IPS-NIHi7 (cell line): ENCODE measurements at regions not wholly inside any gene's neighbourhood (a gene's known extent, or its start where the extent isn't known, plus 50 kb on each side); places are given as distances from the start of the nearest gene placed in this dataset.
"Not testable (repeated sequence)": the region's sequence is repeated elsewhere in the genome, so short reads cannot be mapped to it uniquely, and the experiment has no call there.

Experiments
- DNase-seq: peaks from one replicate; pipeline ENCODE4 v3.0.0; 2012; ENCODE audit warnings: mixed read lengths; ENCODE audit errors: extremely low spot score

DNA sequence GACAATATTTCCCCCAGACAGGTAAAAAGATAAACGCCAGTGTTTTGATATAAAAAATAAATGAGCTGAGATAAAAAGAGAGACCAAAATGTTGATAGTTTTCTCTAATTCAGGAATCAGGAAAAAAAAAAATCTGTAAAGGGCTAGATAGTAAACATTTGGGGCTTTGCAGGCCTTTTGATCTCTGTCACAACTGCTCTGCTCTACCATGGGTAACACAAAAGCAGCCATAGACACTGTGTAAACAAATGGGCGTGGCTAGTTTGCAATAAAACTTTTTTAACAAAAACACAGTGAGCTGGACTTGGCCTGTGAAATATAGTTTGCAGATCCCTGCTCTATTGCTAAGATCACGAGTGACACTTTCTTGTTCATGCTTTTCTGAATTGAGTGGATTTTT lies 219.1 kb upstream of the STXBP5 start:
- peak; percentile 11 for DNase-seq

GRCh38 chr6:146985966-146986365 lies 218.3 kb upstream of the STXBP5 start:
- DNase-seq: no peak

GRCh38 chr6:146987938-146988337 lies 216.3 kb upstream of the STXBP5 start:
- DNase-seq: not testable (repeated sequence)

- no peak for DNase-seq
These were observed 214.4 kb upstream of the STXBP5 start for GRCh38 chr6:146989860-146990259.

GRCh38 chr6:146990284-146990683 lies 213.9 kb upstream of the STXBP5 start:
- DNase-seq: no peak

DNA sequence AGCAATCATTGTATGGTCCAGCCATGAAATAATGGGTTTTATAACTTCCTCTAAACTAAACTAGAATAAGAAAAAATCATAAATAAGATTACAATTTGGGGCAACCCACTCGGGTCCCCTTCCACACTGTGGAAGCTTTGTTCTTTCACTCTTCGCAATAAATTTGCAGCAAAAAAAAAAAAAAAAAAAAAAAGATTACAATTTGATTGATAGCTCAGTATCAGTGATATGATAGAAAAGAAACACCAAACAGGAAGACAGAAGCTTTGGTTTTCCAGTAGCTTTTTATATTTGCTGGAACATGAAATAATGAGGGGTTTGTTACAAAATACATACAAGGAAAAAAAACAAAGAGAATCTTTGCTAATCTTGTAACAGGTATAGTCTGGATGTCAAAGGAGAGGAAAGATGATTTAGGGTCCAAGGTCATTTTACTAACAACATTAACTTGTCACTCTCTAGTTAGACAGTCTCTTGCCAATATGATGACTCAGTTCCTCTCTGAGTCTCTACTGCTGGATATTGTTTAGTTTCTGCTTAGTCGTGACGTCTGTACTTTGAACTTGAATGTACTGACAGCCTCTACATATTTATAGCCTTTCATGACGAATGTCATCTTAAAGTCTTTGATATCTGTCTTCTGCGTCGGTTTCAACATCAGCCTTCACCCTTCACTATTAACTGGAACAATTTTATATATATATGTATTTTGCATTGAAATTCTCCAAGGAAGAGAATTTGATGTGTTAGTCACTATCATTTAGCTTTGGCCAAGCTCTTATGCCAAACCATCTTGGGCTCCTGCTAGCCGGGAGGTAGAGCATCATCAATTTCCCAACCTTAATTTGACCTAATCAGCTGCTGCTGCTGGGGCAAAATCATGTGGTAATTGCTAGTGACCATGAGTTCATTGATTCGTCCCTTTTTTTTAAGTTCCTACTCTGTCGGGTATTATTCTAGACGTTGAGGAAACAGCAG lies 213.1 kb upstream of the STXBP5 start:
- no peak for DNase-seq

GRCh38 chr6:146997062-146997461 lies 207.2 kb upstream of the STXBP5 start:
- no peak for DNase-seq

DNA sequence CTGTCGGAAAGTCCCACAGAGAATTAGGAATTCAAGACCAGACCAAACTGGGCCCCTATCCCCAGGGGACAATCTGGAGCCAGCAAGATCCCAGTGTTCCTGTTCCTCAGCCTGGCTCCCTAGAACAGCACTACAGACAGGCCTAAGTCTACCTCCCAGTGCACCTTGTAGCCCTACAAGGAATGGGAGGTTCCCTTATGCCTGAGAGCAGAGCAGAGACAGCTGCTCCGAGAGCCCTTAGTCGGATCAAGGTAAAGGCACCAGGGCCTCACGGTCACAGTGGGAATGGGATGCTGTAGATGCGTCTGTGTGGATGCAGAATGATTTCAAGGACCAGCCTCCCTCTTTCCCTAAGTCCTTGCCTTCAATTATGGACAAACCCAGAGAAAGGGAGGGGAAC lies 204.5 kb upstream of the STXBP5 start:
- no peak for DNase-seq

DNA sequence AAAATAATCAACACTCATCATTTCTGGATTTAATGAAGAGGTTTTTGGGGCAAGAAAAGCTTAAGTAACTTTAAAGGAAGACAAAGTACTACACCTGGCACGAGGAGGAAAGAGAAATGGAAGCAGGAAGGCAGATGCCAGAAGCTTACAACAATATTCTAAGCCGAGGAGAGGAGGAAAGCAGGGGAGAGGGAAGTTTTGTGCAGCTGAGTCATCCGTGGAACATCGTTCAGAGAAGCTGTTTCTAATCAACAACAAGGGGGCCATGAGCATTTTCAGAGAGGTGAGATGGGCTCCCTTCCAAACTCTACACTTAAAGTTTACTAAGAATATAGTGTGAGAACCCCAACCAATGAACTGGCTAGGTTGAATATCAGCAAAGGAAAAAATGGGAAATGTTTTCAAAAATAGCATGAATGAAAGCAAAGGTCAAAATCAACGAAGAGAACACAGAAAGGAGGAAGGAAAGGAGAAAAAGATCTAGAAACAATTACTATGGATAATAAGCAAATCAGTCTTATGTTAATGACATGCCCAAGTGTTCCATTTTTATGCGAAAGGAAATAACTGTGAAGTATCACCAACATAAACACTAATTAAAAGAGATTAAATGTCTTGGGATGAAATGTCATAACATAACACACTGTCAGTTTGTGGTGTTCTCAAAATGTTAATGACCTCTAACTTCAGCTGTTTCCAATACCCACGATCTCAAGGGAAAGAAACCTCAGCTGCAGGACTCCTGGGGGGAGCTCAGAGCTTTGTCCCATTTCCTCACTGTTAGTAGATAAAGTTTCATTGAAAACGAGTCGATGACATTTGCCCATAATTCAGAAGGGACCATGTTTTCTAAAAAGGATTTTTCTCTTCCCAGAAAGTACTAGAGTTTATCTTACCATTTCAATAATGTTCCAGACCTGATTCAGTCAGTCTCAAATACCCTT lies 203.4 kb upstream of the STXBP5 start:
- DNase-seq: no peak

DNA sequence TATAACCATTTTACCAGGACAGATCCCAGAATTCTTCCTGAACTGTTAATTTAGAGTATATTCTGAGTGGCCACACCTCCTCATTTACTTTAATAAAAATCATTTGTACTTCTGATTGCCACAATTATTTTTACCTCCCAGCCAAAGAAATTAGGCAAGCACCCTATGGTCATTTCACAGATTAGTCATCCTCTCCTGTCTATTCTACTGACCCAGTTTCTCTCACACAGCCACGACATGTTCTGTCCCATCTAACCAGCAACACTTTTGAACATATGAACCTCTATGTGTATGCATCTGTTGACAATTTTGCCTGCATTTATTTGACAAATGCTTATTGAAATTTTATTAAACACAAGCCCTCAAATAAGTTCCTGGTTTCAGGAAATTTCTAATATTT lies 202.6 kb upstream of the STXBP5 start:
- DNase-seq: no peak

DNA sequence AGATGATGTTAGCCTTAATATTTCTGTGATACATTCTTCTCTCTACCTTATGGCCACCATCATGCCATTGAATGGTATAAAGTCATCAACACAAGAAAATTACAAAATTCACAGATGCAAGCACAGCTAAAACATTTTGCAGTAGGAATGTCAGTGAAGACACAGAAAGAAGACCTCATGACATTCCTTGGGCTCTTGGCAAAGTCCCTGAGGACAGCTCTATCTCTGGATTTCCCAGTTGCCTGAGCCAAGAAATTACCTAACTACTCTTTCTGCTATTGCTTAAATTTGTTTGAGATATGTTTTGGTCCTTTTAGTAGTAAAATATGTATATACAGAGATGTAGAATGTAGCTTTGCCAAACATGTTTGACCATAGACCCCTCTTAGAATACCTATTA lies 201.0 kb upstream of the STXBP5 start:
- no peak for DNase-seq

DNA sequence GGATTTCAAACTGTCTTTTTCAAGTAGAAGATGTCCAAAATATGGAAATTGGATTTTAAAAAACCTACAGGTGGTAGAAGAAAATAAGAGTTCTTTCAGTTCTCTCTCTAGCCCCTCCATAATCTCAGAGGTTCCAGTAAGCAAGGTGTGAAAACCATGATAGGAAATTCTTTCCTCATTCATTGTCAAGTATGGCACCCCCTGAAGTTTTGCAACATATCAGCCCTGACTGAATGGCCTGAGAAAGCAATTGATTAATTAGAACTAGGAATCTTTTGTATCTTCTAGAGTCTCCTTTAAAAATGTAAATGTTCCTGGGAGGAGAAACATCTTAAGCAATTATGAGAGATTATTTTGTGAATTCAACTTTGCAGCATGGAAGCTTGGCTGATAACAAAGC lies 198.7 kb upstream of the STXBP5 start:
- DNase-seq: peak; percentile 15

- DNase-seq: no peak
These were observed 196.8 kb upstream of the STXBP5 start for GRCh38 chr6:147007441-147007840.

- no peak for DNase-seq
These were observed 194.9 kb upstream of the STXBP5 start for GRCh38 chr6:147009358-147009757.

- no peak for DNase-seq
These were observed 188.5 kb upstream of the STXBP5 start for GRCh38 chr6:147015674-147016073.

GRCh38 chr6:147016440-147016839 lies 187.8 kb upstream of the STXBP5 start:
- no peak for DNase-seq

DNA sequence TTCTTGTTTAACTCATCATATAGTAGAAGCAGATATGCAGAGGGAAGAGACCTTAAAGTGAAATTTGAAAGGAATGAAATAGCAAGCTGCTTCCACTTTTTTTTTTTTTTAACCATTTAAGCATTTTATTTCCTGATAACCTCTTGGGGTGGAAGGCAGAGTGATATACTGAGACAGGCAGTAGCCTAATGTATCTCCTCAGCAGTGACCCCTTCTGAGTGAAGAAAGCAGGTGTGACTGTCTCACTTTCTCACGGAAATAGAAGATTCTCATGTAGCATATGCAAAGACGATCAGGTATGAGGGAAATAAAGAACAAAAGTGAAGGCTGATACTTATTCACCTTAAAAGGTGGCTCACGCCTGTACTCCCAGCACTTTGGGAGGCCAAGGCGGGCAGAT lies 187.1 kb upstream of the STXBP5 start:
- no peak for DNase-seq

DNA sequence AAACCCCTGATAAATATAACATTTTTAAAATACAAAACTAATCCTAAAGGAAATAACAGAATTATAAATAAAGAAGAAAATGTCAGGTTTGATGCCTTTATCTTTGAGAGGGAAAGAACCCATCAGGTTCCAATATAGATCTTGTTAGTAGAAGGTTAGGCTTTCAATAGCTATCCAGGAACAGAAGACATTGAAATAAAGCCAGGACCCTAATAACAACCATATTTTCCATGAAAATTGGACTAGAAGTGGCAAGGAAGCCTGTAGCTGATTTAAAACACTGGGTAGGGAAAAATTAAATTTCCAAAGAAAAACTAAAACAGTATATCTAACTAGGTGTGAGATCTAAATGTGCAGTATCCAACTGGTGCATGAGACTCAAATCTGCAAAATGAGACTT lies 185.2 kb upstream of the STXBP5 start:
- no peak for DNase-seq

GRCh38 chr6:147022041-147022440 lies 182.2 kb upstream of the STXBP5 start:
- no peak for DNase-seq

- DNase-seq: no peak
These were observed 181.1 kb upstream of the STXBP5 start for GRCh38 chr6:147023148-147023547.

DNA sequence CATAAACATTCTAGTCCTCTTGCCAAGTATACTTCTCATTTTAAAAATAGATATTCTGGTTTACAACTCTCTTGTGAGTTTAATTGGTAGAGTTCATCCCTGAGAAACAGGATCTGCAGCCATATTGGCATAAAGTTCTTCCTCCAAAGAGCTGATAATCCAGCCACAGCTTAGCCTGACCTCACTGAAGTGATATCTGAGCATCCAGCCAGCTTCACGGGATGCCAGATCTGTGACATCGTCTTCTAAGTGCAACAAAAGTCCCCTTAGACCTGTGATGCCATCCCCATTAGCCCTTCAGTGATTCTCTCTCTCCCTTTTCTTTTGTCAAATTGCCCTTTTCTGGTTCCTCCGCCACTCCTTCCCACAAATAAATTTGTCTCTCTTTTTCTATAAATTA lies 180.6 kb upstream of the STXBP5 start:
- no peak for DNase-seq

- DNase-seq: no peak
These were observed 174.3 kb upstream of the STXBP5 start for GRCh38 chr6:147029923-147030322.

- DNase-seq: peak; percentile 51
These were observed 170.9 kb upstream of the STXBP5 start for GRCh38 chr6:147033267-147033666.
